GM19468 (cell line): ENCODE measurements at regions not wholly inside any gene's neighbourhood (a gene's known extent, or its start where the extent isn't known, plus 50 kb on each side); places are given as distances from the start of the nearest gene placed in this dataset.
"Not testable (repeated sequence)": the region's sequence is repeated elsewhere in the genome, so short reads cannot be mapped to it uniquely, and the experiment has no call there.

ENCODE experiments used
- ATAC-seq: cut with Tn5 transposase; IDR thresholded peaks from one replicate; pipeline ENCODE4 v1.9.1; 2021; ENCODE audit warnings: mild to moderate bottlenecking, moderate library complexity, moderate number of reproducible peaks; ENCODE audit not compliant: unreplicated experiment; ENCODE audit errors: extremely low read depth

GRCh38 chr6:8639928-8640649, 204.7 kb upstream of the SLC35B3 start:
- ATAC-seq = no peak

- no peak for ATAC-seq
These were observed 202.7 kb upstream of the SLC35B3 start for GRCh38 chr6:8637896-8638597.

- ATAC-seq = no peak
These were observed 198.4 kb upstream of the SLC35B3 start for GRCh38 chr6:8633762-8634161.

- no peak for ATAC-seq
These were observed 193.4 kb upstream of the SLC35B3 start for GRCh38 chr6:8628736-8629135.

GRCh38 chr6:8628063-8628462, 192.7 kb upstream of the SLC35B3 start:
- no peak for ATAC-seq

- ATAC-seq = no peak
These were observed 191.9 kb upstream of the SLC35B3 start for GRCh38 chr6:8627085-8627861.

- no peak for ATAC-seq
These were observed 189.3 kb upstream of the SLC35B3 start for GRCh38 chr6:8624665-8625064.

- ATAC-seq = no peak
These were observed 188.1 kb upstream of the SLC35B3 start for GRCh38 chr6:8623441-8623840.

- ATAC-seq = no peak
These were observed 184.5 kb upstream of the SLC35B3 start for GRCh38 chr6:8619853-8620252.

- not testable (repeated sequence) for ATAC-seq
These were observed 184.1 kb upstream of the SLC35B3 start for GRCh38 chr6:8619408-8619807.

- no peak for ATAC-seq
These were observed 173.4 kb upstream of the SLC35B3 start for GRCh38 chr6:8608737-8609136.

GRCh38 chr6:8589941-8590729, 154.8 kb upstream of the SLC35B3 start:
- no peak for ATAC-seq

- ATAC-seq = no peak
These were observed 152.8 kb upstream of the SLC35B3 start for GRCh38 chr6:8588176-8588575.

- no peak for ATAC-seq
These were observed 147.9 kb upstream of the SLC35B3 start for GRCh38 chr6:8583291-8583690.

- no peak for ATAC-seq
These were observed 144.0 kb upstream of the SLC35B3 start for GRCh38 chr6:8579372-8579771.

GRCh38 chr6:8578006-8578405, 142.7 kb upstream of the SLC35B3 start:
- ATAC-seq = no peak

- ATAC-seq = no peak
These were observed 139.6 kb upstream of the SLC35B3 start for GRCh38 chr6:8574749-8575468.

- ATAC-seq = no peak
These were observed 139.0 kb upstream of the SLC35B3 start for GRCh38 chr6:8574311-8574710.

- ATAC-seq = no peak
These were observed 135.0 kb upstream of the SLC35B3 start for GRCh38 chr6:8570256-8570920.
